Activated T-helper 17 cell treated with anti-CD3 and anti-CD28 coated beads, Interleukin-2, amount 50 U/mL, for 72 hours (primary cell): ENCODE measurements at regions not wholly inside any gene's neighbourhood (a gene's known extent, or its start where the extent isn't known, plus 50 kb on each side); places are given as distances from the start of the nearest gene placed in this dataset.

ENCODE experiments used
- ATAC-seq: fragments of 150-1000 bp; cut with Tn5 transposase; replicated peaks from 2 replicates; pipeline ENCODE4 v1.10.0; 2021; ENCODE audit warnings: mild to moderate bottlenecking, moderate library complexity
- H3K27ac Mint-ChIP-seq: one replicate; pipeline ENCODE4 v1.8.0; 2022; ENCODE audit warnings: mixed read lengths
- H3K27me3 Mint-ChIP-seq: one replicate; pipeline ENCODE4 v1.8.0; 2022; ENCODE audit warnings: mixed read lengths
- H3K36me3 Mint-ChIP-seq: one replicate; pipeline ENCODE4 v1.8.0; 2022; ENCODE audit warnings: low read depth, mild to moderate bottlenecking, mixed read lengths
- H3K4me1 Mint-ChIP-seq: one replicate; pipeline ENCODE4 v1.8.0; 2022; ENCODE audit warnings: mixed read lengths
- H3K4me3 Mint-ChIP-seq: one replicate; pipeline ENCODE4 v1.8.0; 2022; ENCODE audit warnings: mild to moderate bottlenecking, mixed read lengths
- H3K9me3 Mint-ChIP-seq: one replicate; pipeline ENCODE4 v1.8.0; 2022; ENCODE audit warnings: mixed read lengths

- no peak overlapping the region for H3K4me3 Mint-ChIP-seq
- H3K27ac Mint-ChIP-seq: no peak overlapping the region
- H3K4me1 Mint-ChIP-seq: no peaks in the 10 kb centered on the region
- no peaks in the 10 kb centered on the region for H3K27me3 Mint-ChIP-seq
- no peaks in the 10 kb centered on the region for H3K36me3 Mint-ChIP-seq
- no peak for ATAC-seq
- peaks cover 23% of the 10 kb centered on the region for H3K9me3 Mint-ChIP-seq
Measured at GRCh38 chr18:27899893-27900292, 277.0 kb downstream of the CDH2 start.

- no peaks in the 10 kb centered on the region for H3K27me3 Mint-ChIP-seq
- no peak for ATAC-seq
- H3K36me3 Mint-ChIP-seq: no peaks in the 10 kb centered on the region
- H3K27ac Mint-ChIP-seq: no peak overlapping the region
- H3K9me3 Mint-ChIP-seq: peaks cover 23% of the 10 kb centered on the region
- no peak overlapping the region for H3K4me3 Mint-ChIP-seq
- no peaks in the 10 kb centered on the region for H3K4me1 Mint-ChIP-seq
Measured at GRCh38 chr18:27894746-27895145, 282.2 kb downstream of the CDH2 start.

GRCh38 chr18:27887711-27888495 lies 289.0 kb downstream of the CDH2 start:
- Mint-ChIP-seq H3K4me3 (no peak overlapping the region), H3K27ac (no peak overlapping the region), H3K27me3 (no peaks in the 10 kb centered on the region), H3K36me3 (no peaks in the 10 kb centered on the region), H3K9me3 (peaks cover 9% of the 10 kb centered on the region), H3K4me1 (no peaks in the 10 kb centered on the region)
- ATAC-seq: no peak

GRCh38 chr18:27887287-27887686 lies 289.6 kb downstream of the CDH2 start:
- no peak for ATAC-seq
- H3K27me3 Mint-ChIP-seq: no peaks in the 10 kb centered on the region
- no peaks in the 10 kb centered on the region for H3K4me1 Mint-ChIP-seq
- no peak overlapping the region for H3K4me3 Mint-ChIP-seq
- H3K27ac Mint-ChIP-seq: no peak overlapping the region
- no peaks in the 10 kb centered on the region for H3K36me3 Mint-ChIP-seq
- H3K9me3 Mint-ChIP-seq: peaks cover 16% of the 10 kb centered on the region

- Mint-ChIP-seq H3K27me3 (no peaks in the 10 kb centered on the region), H3K4me1 (no peaks in the 10 kb centered on the region), H3K9me3 (peaks cover 26% of the 10 kb centered on the region), H3K4me3 (no peak overlapping the region), H3K36me3 (no peaks in the 10 kb centered on the region), H3K27ac (no peak overlapping the region)
- ATAC-seq: no peak
Measured at GRCh38 chr18:27879540-27879939, 297.4 kb downstream of the CDH2 start.

- peaks cover 13% of the 10 kb centered on the region for H3K9me3 Mint-ChIP-seq
- no peak for ATAC-seq
- no peaks in the 10 kb centered on the region for H3K4me1 Mint-ChIP-seq
- no peaks in the 10 kb centered on the region for H3K27me3 Mint-ChIP-seq
- no peaks in the 10 kb centered on the region for H3K36me3 Mint-ChIP-seq
- no peak overlapping the region for H3K27ac Mint-ChIP-seq
- no peak overlapping the region for H3K4me3 Mint-ChIP-seq
Measured at GRCh38 chr18:27871726-27872125, 305.2 kb downstream of the CDH2 start.

GRCh38 chr18:27869735-27870134 lies 307.2 kb downstream of the CDH2 start:
- peaks cover 18% of the 10 kb centered on the region for H3K9me3 Mint-ChIP-seq
- no peaks in the 10 kb centered on the region for H3K36me3 Mint-ChIP-seq
- no peaks in the 10 kb centered on the region for H3K27me3 Mint-ChIP-seq

GRCh38 chr18:27865431-27865830 lies 311.5 kb downstream of the CDH2 start:
- Mint-ChIP-seq H3K4me1 (no peaks in the 10 kb centered on the region), H3K9me3 (peaks cover 10% of the 10 kb centered on the region), H3K4me3 (no peak overlapping the region), H3K27me3 (no peaks in the 10 kb centered on the region), H3K27ac (no peak overlapping the region), H3K36me3 (no peaks in the 10 kb centered on the region)
- no peak for ATAC-seq

More at GRCh38 chr18:27869735-27870134, 307.2 kb downstream of the CDH2 start:
- no peak for ATAC-seq
- Mint-ChIP-seq H3K4me3 (no peak overlapping the region), H3K4me1 (no peaks in the 10 kb centered on the region), H3K27ac (no peak overlapping the region)

- Mint-ChIP-seq H3K27ac (no peak overlapping the region), H3K36me3 (no peaks in the 10 kb centered on the region), H3K4me3 (no peak overlapping the region), H3K4me1 (no peaks in the 10 kb centered on the region), H3K27me3 (no peaks in the 10 kb centered on the region), H3K9me3 (peaks cover 10% of the 10 kb centered on the region)
- no peak for ATAC-seq
Measured at GRCh38 chr18:27863780-27864430, 313.0 kb downstream of the CDH2 start.

GRCh38 chr18:27862041-27862682 lies 314.8 kb downstream of the CDH2 start:
- Mint-ChIP-seq H3K4me3 (no peak overlapping the region), H3K4me1 (no peaks in the 10 kb centered on the region), H3K27ac (no peak overlapping the region), H3K9me3 (peaks cover 7% of the 10 kb centered on the region), H3K27me3 (no peaks in the 10 kb centered on the region), H3K36me3 (no peaks in the 10 kb centered on the region)
- ATAC-seq: no peak

- Mint-ChIP-seq H3K36me3 (no peaks in the 10 kb centered on the region), H3K4me3 (no peak overlapping the region), H3K27ac (no peak overlapping the region)
Measured at GRCh38 chr18:27861539-27861938, 315.4 kb downstream of the CDH2 start.

GRCh38 chr18:27860701-27861107 lies 316.2 kb downstream of the CDH2 start:
- H3K4me3 Mint-ChIP-seq: no peak overlapping the region
- ATAC-seq: no peak
- H3K4me1 Mint-ChIP-seq: no peaks in the 10 kb centered on the region
- no peaks in the 10 kb centered on the region for H3K36me3 Mint-ChIP-seq
- H3K27ac Mint-ChIP-seq: no peak overlapping the region
- peaks cover 3% of the 10 kb centered on the region for H3K9me3 Mint-ChIP-seq
- H3K27me3 Mint-ChIP-seq: no peaks in the 10 kb centered on the region

More at GRCh38 chr18:27861539-27861938, 315.4 kb downstream of the CDH2 start:
- ATAC-seq: no peak
- Mint-ChIP-seq H3K27me3 (no peaks in the 10 kb centered on the region), H3K9me3 (peaks cover 4% of the 10 kb centered on the region), H3K4me1 (no peaks in the 10 kb centered on the region)

- no peak for ATAC-seq
- Mint-ChIP-seq H3K27ac (no peak overlapping the region), H3K4me3 (no peak overlapping the region), H3K9me3 (no peaks in the 10 kb centered on the region), H3K36me3 (no peaks in the 10 kb centered on the region), H3K4me1 (no peaks in the 10 kb centered on the region), H3K27me3 (no peaks in the 10 kb centered on the region)
Measured at GRCh38 chr18:27860011-27860410, 316.9 kb downstream of the CDH2 start.

GRCh38 chr18:27856820-27857219 lies 320.1 kb downstream of the CDH2 start:
- H3K36me3 Mint-ChIP-seq: no peaks in the 10 kb centered on the region
- peaks cover 6% of the 10 kb centered on the region for H3K9me3 Mint-ChIP-seq
- no peaks in the 10 kb centered on the region for H3K27me3 Mint-ChIP-seq
- no peaks in the 10 kb centered on the region for H3K4me1 Mint-ChIP-seq
- ATAC-seq: peak; percentile 53
- no peak overlapping the region for H3K27ac Mint-ChIP-seq
- no peak overlapping the region for H3K4me3 Mint-ChIP-seq

GRCh38 chr18:27855486-27855885 lies 321.4 kb downstream of the CDH2 start:
- H3K4me3 Mint-ChIP-seq: no peak overlapping the region
- H3K27me3 Mint-ChIP-seq: no peaks in the 10 kb centered on the region
- H3K36me3 Mint-ChIP-seq: no peaks in the 10 kb centered on the region
- no peaks in the 10 kb centered on the region for H3K4me1 Mint-ChIP-seq
- no peak overlapping the region for H3K27ac Mint-ChIP-seq
- peaks cover 8% of the 10 kb centered on the region for H3K9me3 Mint-ChIP-seq
- ATAC-seq: no peak
